ENCODE measurements at regions not wholly inside any gene's neighbourhood (a gene's known extent, or its start where the extent isn't known, plus 50 kb on each side); places are given as distances from the start of the nearest gene placed in this dataset.

GRCh38 chr2:122669627-122670026 is 914.2 kb downstream of the TSN start:
- TF ChIP-seq POLR2AphosphoS5 (IDR thresholded peaks at IDR 0.05; ENCODE audit: low read depth, low read length) (no peak), REST (IDR thresholded peaks at IDR 0.05; ENCODE audit: insufficient read depth in 1 of 2, low read depth in 2 of 2, low read length in 2 of 2) (no peak), SIN3A (IDR thresholded peaks at IDR 0.05; ENCODE audit: borderline replicate concordance, insufficient read depth, low read length) (no peak), TAF1 (IDR thresholded peaks at IDR 0.05; ENCODE audit: borderline replicate concordance, insufficient read depth, low read length) (no peak), FOXP2 (optimal IDR thresholded peaks at IDR 0.05; ENCODE audit: borderline replicate concordance, extremely low read depth, extremely low read length, insufficient read depth) (no peak)

Data from PFSK-1 (cell line).